Parathyroid adenoma (tissue), 2 donors: ENCODE measurements at regions not wholly inside any gene's neighbourhood (a gene's known extent, or its start where the extent isn't known, plus 50 kb on each side); places are given as distances from the start of the nearest gene placed in this dataset.

Experiments
- H2AFZ ChIP-seq: fragments of 300-600 bp; sonication (generic); one replicate; pipeline ENCODE4 v1.7.0; 2017; ENCODE audit warnings: antibody characterized with exemption, mild to moderate bottlenecking
- H3K27ac ChIP-seq: fragments of 300-600 bp; sonication (generic); one replicate; pipeline ENCODE4 v1.7.0; 2017
- H3K27me3 ChIP-seq: fragments of 300-600 bp; sonication (generic); one replicate; pipeline ENCODE4 v1.7.0; 2017; ENCODE audit warnings: low read length; ENCODE audit not compliant: control insufficient read depth, insufficient read depth
- H3K36me3 ChIP-seq: fragments of 300-600 bp; sonication (generic); one replicate; pipeline ENCODE4 v1.7.0; 2017; ENCODE audit warnings: low read length; ENCODE audit not compliant: control insufficient read depth, insufficient read depth
- H3K4me1 ChIP-seq: fragments of 300-600 bp; sonication (generic); one replicate; pipeline ENCODE4 v1.7.0; 2017; ENCODE audit warnings: control low read depth
- H3K4me2 ChIP-seq: fragments of 300-600 bp; sonication (generic); one replicate; pipeline ENCODE4 v1.7.0; 2017; ENCODE audit warnings: low read length
- H3K4me3 ChIP-seq: fragments of 300-600 bp; sonication (generic); one replicate; pipeline ENCODE4 v1.7.0; 2017; ENCODE audit warnings: low read depth, low read length
- H3K79me2 ChIP-seq: fragments of 300-600 bp; sonication (generic); one replicate; pipeline ENCODE4 v1.7.0; 2017; ENCODE audit warnings: control low read depth
- H3K9ac ChIP-seq: fragments of 300-600 bp; sonication (generic); one replicate; pipeline ENCODE4 v1.7.0; 2017; ENCODE audit warnings: mild to moderate bottlenecking
- H3K9me3 ChIP-seq: fragments of 300-600 bp; sonication (generic); one replicate; pipeline ENCODE4 v1.7.0; 2017; ENCODE audit warnings: low read length; ENCODE audit not compliant: control insufficient read depth
- CTCF ChIP-seq: fragments of 300-600 bp; sonication (generic); IDR thresholded peaks from one replicate; pipeline ENCODE4 v1.7.0; 2017; ENCODE audit warnings: antibody characterized with exemption, mild to moderate bottlenecking
- donor health status: primary hyperparathyroidism.

GRCh38 chr1:25082995-25083394 is 149.3 kb downstream of the SYF2 start:
- Histone ChIP-seq H3K27me3 (no peaks in the 10 kb centered on the region), H3K4me3 (no peak overlapping the region), H3K9ac (no peak overlapping the region), H3K4me2 (no peak overlapping the region), H3K27ac (no peak overlapping the region), H2AFZ (no peak overlapping the region), H3K36me3 (no peaks in the 10 kb centered on the region), H3K4me1 (no peaks in the 10 kb centered on the region), H3K79me2 (no peaks in the 10 kb centered on the region), H3K9me3 (no peaks in the 10 kb centered on the region)
- TF ChIP-seq CTCF, result no peak

DNA sequence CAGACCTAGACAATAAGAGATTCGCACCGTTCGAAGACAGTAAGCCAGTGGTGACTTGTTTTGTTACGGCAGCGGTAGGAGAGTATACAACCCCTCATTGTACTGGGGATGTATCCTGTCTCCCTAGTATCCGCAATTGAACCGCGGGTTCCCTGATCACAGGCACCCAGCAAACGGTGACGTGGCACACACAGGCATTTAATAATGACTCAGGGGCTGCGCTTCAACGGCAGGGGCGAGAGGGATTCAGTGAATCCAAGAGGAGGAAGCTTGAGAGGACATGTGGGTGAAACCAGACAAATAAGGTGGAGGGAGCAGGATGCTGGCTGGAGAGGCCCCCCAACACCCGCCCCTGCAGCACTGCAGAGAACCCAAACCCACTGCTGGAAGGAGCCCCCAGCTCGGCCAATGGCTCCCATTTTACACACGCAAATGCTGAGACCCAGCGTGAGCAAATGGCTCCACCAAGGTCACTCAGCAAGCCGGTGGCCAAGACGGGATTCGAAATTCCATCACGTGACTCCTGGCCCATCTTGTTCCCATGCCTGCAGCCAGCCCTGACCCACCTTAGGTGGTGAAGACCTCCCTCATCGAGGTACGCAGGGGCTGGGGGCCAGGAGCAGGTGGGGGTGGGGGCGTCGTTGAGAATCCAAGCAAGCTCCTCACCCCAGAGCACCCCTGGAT is 149.9 kb downstream of the SYF2 start:
- Histone ChIP-seq H3K27ac (no peak overlapping the region), H3K4me1 (no peaks in the 10 kb centered on the region), H3K9ac (no peak overlapping the region), H3K4me3 (no peak overlapping the region), H3K79me2 (no peaks in the 10 kb centered on the region), H3K36me3 (no peaks in the 10 kb centered on the region), H3K27me3 (no peaks in the 10 kb centered on the region), H2AFZ (no peak overlapping the region), H3K9me3 (no peaks in the 10 kb centered on the region), H3K4me2 (no peak overlapping the region)
- TF ChIP-seq CTCF, result no peak

GRCh38 chr1:25081496-25081895 is 150.8 kb downstream of the SYF2 start:
- Histone ChIP-seq H3K36me3 (no peaks in the 10 kb centered on the region), H3K4me3 (no peak overlapping the region), H3K27ac (no peak overlapping the region), H3K4me1 (no peaks in the 10 kb centered on the region), H3K9me3 (no peaks in the 10 kb centered on the region), H3K27me3 (no peaks in the 10 kb centered on the region), H2AFZ (no peak overlapping the region), H3K79me2 (no peaks in the 10 kb centered on the region), H3K9ac (no peak overlapping the region), H3K4me2 (no peak overlapping the region)
- TF ChIP-seq CTCF, result no peak

DNA sequence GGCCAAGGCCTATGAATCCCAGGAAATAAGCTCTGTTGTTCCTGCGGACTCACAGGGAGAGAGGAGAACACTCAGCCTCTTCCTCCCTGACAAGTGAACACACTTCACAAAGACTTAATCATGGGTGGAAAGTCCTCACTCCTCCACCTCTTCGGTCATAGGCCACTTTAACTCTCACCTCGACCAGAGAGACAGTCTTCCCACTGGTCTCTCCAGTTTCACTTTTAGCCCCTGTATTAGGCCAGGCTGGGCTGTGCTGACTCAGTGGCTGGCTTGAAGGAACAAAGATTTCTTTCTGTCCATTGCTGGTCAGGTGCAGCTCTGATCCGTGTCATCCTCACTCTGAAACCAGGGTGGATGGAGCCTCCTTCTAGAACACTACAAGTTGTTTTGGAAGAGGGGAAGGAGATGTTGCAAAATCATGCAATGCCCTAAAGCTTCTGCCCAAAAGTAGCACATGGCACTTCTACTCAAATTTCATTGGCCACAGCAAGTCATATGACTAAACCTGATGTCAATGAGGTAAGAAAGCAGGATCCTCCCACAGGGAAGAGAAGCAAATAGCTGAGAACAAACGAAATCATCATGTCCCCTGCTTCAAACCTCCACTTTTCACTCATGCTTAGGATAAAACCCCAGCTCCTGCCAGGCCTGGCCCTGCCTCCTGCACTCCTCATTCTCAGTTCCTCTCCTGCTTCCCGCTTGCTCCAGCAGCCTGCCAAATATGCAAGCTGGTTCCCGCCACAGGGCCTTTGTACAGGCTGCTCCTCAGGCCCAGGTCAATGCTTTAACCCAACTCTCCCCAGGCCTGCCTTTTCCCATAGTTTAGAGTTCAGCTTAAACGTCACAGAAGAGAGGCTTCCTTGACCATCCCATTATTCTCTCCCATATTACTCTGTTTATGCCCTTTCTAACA is 150.5 kb upstream of the RUNX3 start:
- Histone ChIP-seq H2AFZ (no peak overlapping the region), H3K36me3 (no peaks in the 10 kb centered on the region), H3K4me1 (no peaks in the 10 kb centered on the region), H3K9me3 (no peaks in the 10 kb centered on the region), H3K9ac (no peak overlapping the region), H3K27me3 (no peaks in the 10 kb centered on the region), H3K4me3 (no peak overlapping the region), H3K27ac (no peak overlapping the region), H3K79me2 (no peaks in the 10 kb centered on the region), H3K4me2 (no peak overlapping the region)
- no peak for TF ChIP-seq CTCF
